Posterior cingulate gyrus (tissue), 11 donors: ENCODE measurements at regions not wholly inside any gene's neighbourhood (a gene's known extent, or its start where the extent isn't known, plus 50 kb on each side); places are given as distances from the start of the nearest gene placed in this dataset.

Experiments
- DNase-seq, 10 donors: peaks; one replicate each; pipeline versions ENCODE4 v3.0.0 to v3.0.0-alpha.2; 2020 to 2021; ENCODE audit warnings: mixed read lengths in 3 of 10
- intact Hi-C: fragments of 100-400 bp; cut with DNase I; formaldehyde crosslinking; loops from one replicate; pipeline ENCODE4 v1.15.1; 2023

DNA sequence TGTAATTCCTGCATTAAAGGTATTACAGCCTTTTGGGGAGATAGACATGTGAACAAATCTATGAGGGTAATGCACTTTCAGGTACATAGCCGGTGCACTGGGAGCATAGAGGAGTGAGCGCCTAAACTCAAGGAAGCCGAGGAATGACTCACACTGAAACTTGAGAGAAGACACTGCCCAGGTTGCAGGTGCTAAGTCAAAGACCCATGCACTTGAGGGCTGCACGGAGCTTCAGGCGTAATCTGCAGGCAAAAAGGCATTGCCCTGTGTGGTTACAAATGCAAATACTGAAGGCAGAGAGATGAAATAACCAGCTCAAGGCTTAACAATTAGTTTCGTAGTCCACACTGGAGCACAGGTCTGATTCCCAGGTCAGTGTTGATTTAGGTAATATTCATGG is 51.0 kb upstream of the OSBPL3 start:
- DNase-seq = no peak
- intact Hi-C loops = no loop called here
